PC-9 (cell line): ENCODE measurements at regions not wholly inside any gene's neighbourhood (a gene's known extent, or its start where the extent isn't known, plus 50 kb on each side); places are given as distances from the start of the nearest gene placed in this dataset.

Source experiments
- CTCF ChIP-seq: fragments of 200-600 bp; sonication (generic); conservative IDR thresholded peaks from 2 replicates; pipeline ENCODE4 v1.6.1; 2017; ENCODE audit warnings: mixed run types, antibody characterized with exemption, mild to moderate bottlenecking, moderate library complexity
- EZH2 ChIP-seq: fragments of 200-600 bp; sonication (generic); IDR thresholded peaks from 2 replicates; pipeline ENCODE4 v1.8.0; 2017; ENCODE audit warnings: antibody characterized with exemption, low read depth

DNA sequence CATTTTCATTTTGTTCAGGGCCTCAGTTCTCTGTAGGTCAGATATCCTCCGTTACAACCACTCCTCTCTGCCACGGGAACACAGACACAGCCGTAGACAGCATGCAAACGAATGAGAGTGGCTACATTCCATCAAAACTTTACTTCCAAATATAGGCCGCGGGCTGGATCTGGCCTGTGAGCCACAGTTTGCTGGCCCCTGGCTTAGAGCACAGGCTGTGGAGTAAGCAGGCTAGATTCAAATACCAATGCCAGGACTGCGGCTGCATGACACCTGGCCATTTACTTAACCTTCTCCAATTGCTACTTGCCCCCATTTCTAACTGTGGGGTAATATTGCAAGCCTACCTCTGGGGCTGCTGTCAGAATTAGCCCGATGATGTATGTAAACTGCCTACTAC, 325.8 kb upstream of the POU3F3 start:
- TF ChIP-seq CTCF = no peak
- TF ChIP-seq EZH2 = no peak
